ENCODE measurements at regions not wholly inside any gene's neighbourhood (a gene's known extent, or its start where the extent isn't known, plus 50 kb on each side); places are given as distances from the start of the nearest gene placed in this dataset.

- H2AK5ac ChIP-seq (ENCODE audit: low read depth, low read length), result no peak overlapping the region
- H3K9me3 ChIP-seq (ENCODE audit: insufficient read depth in 2 of 2, low read depth in 1 of 2, low read length in 1 of 2), result no peaks in the 10 kb centered on the region
- no peaks in the 10 kb centered on the region for H3K23me2 ChIP-seq (ENCODE audit: low read depth, low read length)
- no peaks in the 10 kb centered on the region for H4K20me1 ChIP-seq (replicated peaks in 1 of 2; ENCODE audit: control insufficient read depth in 1 of 2, insufficient read depth in 2 of 2, low read length in 2 of 2)
- no peak overlapping the region for H2BK120ac ChIP-seq (replicated peaks; ENCODE audit: low read depth, low read length)
- no peaks in the 10 kb centered on the region for H3K4me1 ChIP-seq (replicated peaks in 1 of 4; ENCODE audit: control insufficient read depth in 3 of 4, insufficient read depth in 4 of 4, low read length in 3 of 4)
- FAIRE-seq, result no peak
- H3K23ac ChIP-seq (ENCODE audit: insufficient read length), result no peak overlapping the region
- no peak overlapping the region for H4K91ac ChIP-seq (replicated peaks; ENCODE audit: insufficient read length, low read length)
- WGBS, 2 experiments (ENCODE audit: extremely low coverage in 1 of 2, insufficient coverage in 1 of 2, insufficient read length in 1 of 2, insufficient replicate concordance in 2 of 2, low coverage in 1 of 2, low lambda C conversion rate in 2 of 2, missing lambda C conversion rate in 1 of 2), result 92% methylated on average over 4 of the region's 4 CpGs; no CpG with 5 or more reads in 1 of the 2 experiments
- H3K4ac ChIP-seq (replicated peaks; ENCODE audit: insufficient read length, low read depth, low read length), result no peak overlapping the region
- no peak overlapping the region for H2BK20ac ChIP-seq (ENCODE audit: low read length)
- H3K36me3 ChIP-seq (ENCODE audit: control insufficient read depth in 2 of 4, insufficient read depth in 4 of 4, low read length in 3 of 4), result no peaks in the 10 kb centered on the region
- no peak overlapping the region for H4K5ac ChIP-seq (ENCODE audit: insufficient read length, low read depth, low read length)
- H3K56ac ChIP-seq (replicated peaks; ENCODE audit: insufficient read length, low read depth, low read length), result no peak overlapping the region
- no peak overlapping the region for H3K14ac ChIP-seq (ENCODE audit: insufficient read length)
- CTCF ChIA-PET (ENCODE audit: partially characterized antibody), result no interaction called here
- no peak overlapping the region for H3K9ac ChIP-seq (replicated peaks in 1 of 4; ENCODE audit: extremely low read depth in 1 of 4, low read depth in 3 of 4, low read length in 3 of 4)
- H3K79me2 ChIP-seq (ENCODE audit: control insufficient read depth in 1 of 2, insufficient read depth in 2 of 2, low read length in 2 of 2), result no peaks in the 10 kb centered on the region
- H2AFZ ChIP-seq (ENCODE audit: low read length), result no peak overlapping the region
- no peak for DNase-seq (ENCODE audit: low read depth in 1 of 2, low spot score in 2 of 2)
- H3K27ac ChIP-seq (ENCODE audit: low read depth, low read length), result no peak overlapping the region
- no peaks in the 10 kb centered on the region for H3K79me1 ChIP-seq (ENCODE audit: low read depth, low read length)
- no peak overlapping the region for H2BK15ac ChIP-seq (ENCODE audit: low read length)
- POLR2A ChIA-PET (ENCODE audit: partially characterized antibody), result no interaction called here
- H3K4me2 ChIP-seq (ENCODE audit: insufficient read depth in 1 of 2, low read depth in 2 of 2, low read length in 2 of 2), result no peak overlapping the region
- no peak overlapping the region for H4K8ac ChIP-seq (ENCODE audit: extremely low read depth, insufficient read depth, low read length)
- no peaks in the 10 kb centered on the region for H3K27me3 ChIP-seq (replicated peaks in 1 of 4; ENCODE audit: control insufficient read depth in 3 of 4, extremely low read depth in 1 of 4, insufficient read depth in 3 of 4, low read length in 3 of 4)
- H2BK12ac ChIP-seq (ENCODE audit: low read depth, low read length), result no peak overlapping the region
- no peak overlapping the region for H2BK5ac ChIP-seq (ENCODE audit: low read depth, low read length)
- H3K4me3 ChIP-seq (ENCODE audit: extremely low read depth in 1 of 4, insufficient read depth in 2 of 4, low read depth in 3 of 4, low read length in 4 of 4), result no peak overlapping the region
- H3K18ac ChIP-seq (ENCODE audit: extremely low read depth, low read length), result no peak overlapping the region
- no peak for TF ChIP-seq TEAD4 (IDR thresholded peaks at IDR 0.05; ENCODE audit: low read depth, low read length)
- no peak for TF ChIP-seq CHD1 (IDR thresholded peaks at IDR 0.05; ENCODE audit: low read depth, low read length)
- no peak for TF ChIP-seq RNF2 (IDR thresholded peaks at IDR 0.05; ENCODE audit: borderline replicate concordance, low read depth, low read length, missing control alignments, poor library complexity, severe bottlenecking)
- TF ChIP-seq KDM1A (IDR thresholded peaks at IDR 0.05; ENCODE audit: borderline replicate concordance, low read length), result no peak
- no peak for TF ChIP-seq GTF2F1 (IDR thresholded peaks at IDR 0.05; ENCODE audit: borderline replicate concordance, low read depth, low read length)
- TF ChIP-seq BACH1 (IDR thresholded peaks at IDR 0.05; ENCODE audit: low read length), result no peak
- TF ChIP-seq SAP30 (IDR thresholded peaks at IDR 0.05; ENCODE audit: insufficient read depth, insufficient replicate concordance, low read length), result no peak
- no peak for TF ChIP-seq CTCF (IDR thresholded peaks at IDR 0.05; ENCODE audit: control extremely low read depth in 1 of 3, insufficient read depth in 1 of 3, low read depth in 1 of 3, low read length in 3 of 3)
- no peak for TF ChIP-seq RBBP5 (IDR thresholded peaks at IDR 0.05; ENCODE audit: borderline replicate concordance, low read depth, low read length)
- no peak for TF ChIP-seq EGR1 (IDR thresholded peaks at IDR 0.05; ENCODE audit: borderline replicate concordance, low read depth, low read length)
- TF ChIP-seq MAFK (IDR thresholded peaks at IDR 0.05; ENCODE audit: low read depth, low read length), result no peak
- no peak for TF ChIP-seq PHF8 (conservative IDR thresholded peaks at IDR 0.05; ENCODE audit: low read depth, low read length)
These were observed 54.1 kb upstream of the SASH1 start for GRCh38 chr6:148288541-148288940.

All from H1 (cell line).